Astrocyte (in vitro differentiated cells and primary cell): ENCODE measurements at regions not wholly inside any gene's neighbourhood (a gene's known extent, or its start where the extent isn't known, plus 50 kb on each side); places are given as distances from the start of the nearest gene placed in this dataset.

Experiments used
- DNase-seq: peaks from one replicate; pipeline ENCODE4 v3.0.0-alpha.2; 2010; ENCODE audit warnings: low read depth
- FAIRE-seq: peaks from 2 replicates; lab custom pipeline; 2011; peaks lifted over from hg19 to GRCh38; lab: Jason Lieb, UNC
- H2AFZ ChIP-seq: 2 replicates; pipeline ENCODE4 v1.6.0; 2012; ENCODE audit warnings: low read depth, low read length, inconsistent platforms
- H3K27ac ChIP-seq: 2 replicates; pipeline ENCODE4 v1.5.1; 2011; ENCODE audit warnings: low read depth, low read length, inconsistent platforms
- H3K27me3 ChIP-seq: 2 replicates; pipeline ENCODE4 v1.6.0; 2011; ENCODE audit warnings: low read length, inconsistent platforms; ENCODE audit not compliant: insufficient read depth
- H3K36me3 ChIP-seq: 2 replicates; pipeline ENCODE4 v1.5.1; 2011; ENCODE audit warnings: low read length, inconsistent platforms; ENCODE audit not compliant: insufficient read depth
- H3K4me1 ChIP-seq: 2 replicates; pipeline ENCODE4 v1.5.1; 2011; ENCODE audit warnings: low read length, inconsistent platforms; ENCODE audit not compliant: insufficient read depth
- H3K4me2 ChIP-seq: 2 replicates; pipeline ENCODE4 v1.6.0; 2012; ENCODE audit warnings: low read length, inconsistent platforms
- H3K4me3 ChIP-seq: 2 replicates; pipeline ENCODE4 v1.5.1; 2011; ENCODE audit warnings: low read depth, mild to moderate bottlenecking, low read length, inconsistent platforms; ENCODE audit not compliant: insufficient read depth
- H3K79me2 ChIP-seq: 2 replicates; pipeline ENCODE4 v1.6.0; 2012; ENCODE audit warnings: mild to moderate bottlenecking, low read length, inconsistent platforms; ENCODE audit not compliant: insufficient read depth
- H3K9ac ChIP-seq: 2 replicates; pipeline ENCODE4 v1.6.0; 2012; ENCODE audit warnings: mild to moderate bottlenecking, low read length, inconsistent platforms
- H3K9me3 ChIP-seq: 2 replicates; pipeline ENCODE4 v1.5.1; 2012; ENCODE audit warnings: low read depth, mild to moderate bottlenecking, low read length, inconsistent platforms; ENCODE audit not compliant: insufficient read depth
- H4K20me1 ChIP-seq: 2 replicates; pipeline ENCODE4 v1.6.0; 2012; ENCODE audit warnings: low read length, inconsistent platforms; ENCODE audit not compliant: insufficient read depth
- H3K27ac Mint-ChIP-seq: one replicate; pipeline ENCODE4 v1.8.0; 2021; ENCODE audit warnings: mild to moderate bottlenecking, mixed read lengths; ENCODE audit not compliant: unreplicated experiment
- H3K27me3 Mint-ChIP-seq: one replicate; pipeline ENCODE4 v1.8.0; 2021; ENCODE audit warnings: low read depth, mixed read lengths; ENCODE audit not compliant: unreplicated experiment
- H3K36me3 Mint-ChIP-seq: one replicate; pipeline ENCODE4 v1.8.0; 2021; ENCODE audit warnings: low read depth, mixed read lengths; ENCODE audit not compliant: unreplicated experiment
- H3K4me1 Mint-ChIP-seq: one replicate; pipeline ENCODE4 v1.8.0; 2021; ENCODE audit warnings: low read depth, mixed read lengths; ENCODE audit not compliant: unreplicated experiment
- H3K4me3 Mint-ChIP-seq: one replicate; pipeline ENCODE4 v1.8.0; 2021; ENCODE audit warnings: mild to moderate bottlenecking, moderate library complexity, mixed read lengths; ENCODE audit not compliant: unreplicated experiment
- H3K9me3 Mint-ChIP-seq: one replicate; pipeline ENCODE4 v1.8.0; 2021; ENCODE audit warnings: mild to moderate bottlenecking, mixed read lengths; ENCODE audit not compliant: unreplicated experiment
- EZH2 ChIP-seq: IDR thresholded peaks from 2 replicates; pipeline ENCODE4 v1.6.1; 2012; ENCODE audit warnings: mild to moderate bottlenecking, low read length, inconsistent platforms; ENCODE audit not compliant: insufficient read depth
- TF ChIP-seq, protein P1 (sequence below): IDR thresholded peaks from 2 replicates; pipeline ENCODE4 v1.5.1; 2011; ENCODE audit warnings: low read depth, mild to moderate bottlenecking, inconsistent platforms, low read length, moderate library complexity; ENCODE audit not compliant: insufficient read depth

DNA sequence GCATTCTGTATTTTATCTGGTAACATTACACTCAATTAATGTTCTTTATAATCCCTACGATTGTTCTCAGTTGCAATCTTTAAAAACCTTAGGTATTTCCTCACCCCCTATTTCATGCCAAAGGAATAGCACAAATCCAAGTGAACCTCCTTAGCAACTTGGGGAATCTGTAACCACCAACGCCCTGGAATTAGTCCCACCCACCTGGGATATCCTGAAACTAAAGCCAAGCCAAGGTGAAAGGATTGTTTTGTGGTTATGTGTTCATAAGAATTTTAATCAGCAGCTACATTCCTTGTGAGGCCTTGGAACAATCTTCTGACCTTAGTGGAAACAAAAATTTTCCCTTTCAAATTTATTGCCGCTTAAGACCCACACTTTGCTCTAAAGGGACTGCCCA lies 908.7 kb downstream of the TTLL7 start:
- Mint-ChIP-seq H3K4me1 (no peaks in the 10 kb centered on the region), H3K27ac (no peak overlapping the region), H3K9me3 (no peaks in the 10 kb centered on the region), H3K27me3 (no peaks in the 10 kb centered on the region), H3K36me3 (no peaks in the 10 kb centered on the region), H3K4me3 (no peak overlapping the region)
- H3K36me3 ChIP-seq = no peaks in the 10 kb centered on the region
- no peak overlapping the region for H3K4me2 ChIP-seq
- no peaks in the 10 kb centered on the region for H4K20me1 ChIP-seq
- H3K9me3 ChIP-seq = no peaks in the 10 kb centered on the region
- no peak overlapping the region for H2AFZ ChIP-seq
- H3K79me2 ChIP-seq = no peaks in the 10 kb centered on the region
- DNase-seq (peak; percentile 33), FAIRE-seq (no peak)
- H3K4me1 ChIP-seq = no peaks in the 10 kb centered on the region
- H3K9ac ChIP-seq = no peak overlapping the region
- H3K4me3 ChIP-seq = no peak overlapping the region
- H3K27ac ChIP-seq = no peak overlapping the region
- TF ChIP-seq, protein P1, sequence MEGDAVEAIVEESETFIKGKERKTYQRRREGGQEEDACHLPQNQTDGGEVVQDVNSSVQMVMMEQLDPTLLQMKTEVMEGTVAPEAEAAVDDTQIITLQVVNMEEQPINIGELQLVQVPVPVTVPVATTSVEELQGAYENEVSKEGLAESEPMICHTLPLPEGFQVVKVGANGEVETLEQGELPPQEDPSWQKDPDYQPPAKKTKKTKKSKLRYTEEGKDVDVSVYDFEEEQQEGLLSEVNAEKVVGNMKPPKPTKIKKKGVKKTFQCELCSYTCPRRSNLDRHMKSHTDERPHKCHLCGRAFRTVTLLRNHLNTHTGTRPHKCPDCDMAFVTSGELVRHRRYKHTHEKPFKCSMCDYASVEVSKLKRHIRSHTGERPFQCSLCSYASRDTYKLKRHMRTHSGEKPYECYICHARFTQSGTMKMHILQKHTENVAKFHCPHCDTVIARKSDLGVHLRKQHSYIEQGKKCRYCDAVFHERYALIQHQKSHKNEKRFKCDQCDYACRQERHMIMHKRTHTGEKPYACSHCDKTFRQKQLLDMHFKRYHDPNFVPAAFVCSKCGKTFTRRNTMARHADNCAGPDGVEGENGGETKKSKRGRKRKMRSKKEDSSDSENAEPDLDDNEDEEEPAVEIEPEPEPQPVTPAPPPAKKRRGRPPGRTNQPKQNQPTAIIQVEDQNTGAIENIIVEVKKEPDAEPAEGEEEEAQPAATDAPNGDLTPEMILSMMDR = no peak
- TF ChIP-seq EZH2 = no peak
- no peaks in the 10 kb centered on the region for H3K27me3 ChIP-seq

DNA sequence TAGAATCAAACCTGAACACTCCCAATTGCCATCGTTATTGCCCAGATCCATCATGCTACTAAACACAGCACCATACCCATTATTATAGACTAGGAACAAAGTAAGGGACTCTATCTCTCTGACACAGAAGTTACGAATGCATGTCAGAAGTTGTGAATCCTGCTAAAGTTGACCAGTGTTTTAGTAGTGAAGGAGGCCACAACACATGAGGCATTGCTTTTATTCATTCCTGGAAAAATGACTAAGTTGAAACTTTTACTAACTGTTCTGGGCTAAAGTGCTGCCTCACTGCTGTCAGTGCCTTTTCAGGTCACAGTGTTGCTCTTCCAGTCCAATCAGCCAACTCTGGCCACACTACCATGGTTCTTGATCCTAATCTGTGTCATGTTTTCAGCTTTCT lies 911.1 kb downstream of the TTLL7 start:
- Histone ChIP-seq H3K4me2 (no peak overlapping the region), H4K20me1 (no peaks in the 10 kb centered on the region), H3K79me2 (no peaks in the 10 kb centered on the region), H3K9me3 (no peaks in the 10 kb centered on the region), H3K4me1 (no peaks in the 10 kb centered on the region), H3K4me3 (no peak overlapping the region), H3K9ac (no peak overlapping the region), H2AFZ (no peak overlapping the region), H3K36me3 (no peaks in the 10 kb centered on the region), H3K27me3 (no peaks in the 10 kb centered on the region), H3K27ac (no peak overlapping the region)
- H3K4me3 Mint-ChIP-seq = no peak overlapping the region
- DNase-seq = no peak
- H3K36me3 Mint-ChIP-seq = no peaks in the 10 kb centered on the region
- FAIRE-seq = no peak
- TF ChIP-seq, protein P1 = no peak
- TF ChIP-seq EZH2 = no peak
- H3K9me3 Mint-ChIP-seq = no peaks in the 10 kb centered on the region
- H3K4me1 Mint-ChIP-seq = no peaks in the 10 kb centered on the region
- H3K27me3 Mint-ChIP-seq = no peaks in the 10 kb centered on the region
- no peak overlapping the region for H3K27ac Mint-ChIP-seq

DNA sequence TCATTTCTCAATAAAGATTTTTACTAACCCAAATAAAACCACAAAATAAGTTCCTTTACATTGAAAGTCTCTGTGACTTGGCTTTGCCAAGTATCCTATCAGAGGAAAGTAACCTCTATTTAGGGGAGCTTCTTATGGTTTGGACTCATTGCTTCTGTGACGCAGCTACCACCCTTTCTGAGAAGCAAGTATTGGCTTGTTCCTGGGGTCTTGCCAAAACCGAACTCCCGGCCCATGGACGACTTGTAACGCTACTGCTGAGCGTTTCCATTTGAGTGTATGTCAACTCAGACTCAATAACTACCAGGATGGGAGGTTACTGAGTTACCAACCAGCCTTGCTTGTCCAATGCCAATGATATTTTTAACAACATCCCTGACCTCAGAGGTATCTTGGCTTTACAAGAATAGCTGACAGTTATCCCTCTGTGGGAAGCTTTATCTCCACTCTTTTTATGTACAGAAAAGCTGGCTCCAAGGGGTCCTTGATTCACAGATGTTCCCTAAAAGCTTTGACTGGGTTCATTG lies 911.9 kb downstream of the TTLL7 start:
- Histone ChIP-seq H4K20me1 (no peaks in the 10 kb centered on the region), H3K4me3 (no peak overlapping the region), H3K36me3 (no peaks in the 10 kb centered on the region), H3K9ac (no peak overlapping the region), H3K27ac (no peak overlapping the region), H3K4me1 (no peaks in the 10 kb centered on the region), H3K9me3 (no peaks in the 10 kb centered on the region), H2AFZ (no peak overlapping the region), H3K79me2 (no peaks in the 10 kb centered on the region), H3K4me2 (no peak overlapping the region), H3K27me3 (no peaks in the 10 kb centered on the region)
- no peaks in the 10 kb centered on the region for H3K36me3 Mint-ChIP-seq
- no peaks in the 10 kb centered on the region for H3K9me3 Mint-ChIP-seq
- no peak for DNase-seq
- no peaks in the 10 kb centered on the region for H3K27me3 Mint-ChIP-seq
- no peak for FAIRE-seq
- H3K4me3 Mint-ChIP-seq = no peak overlapping the region
- no peak overlapping the region for H3K27ac Mint-ChIP-seq
- H3K4me1 Mint-ChIP-seq = no peaks in the 10 kb centered on the region
- TF ChIP-seq, protein P1 = no peak
- TF ChIP-seq EZH2 = no peak
